Esophagus muscularis mucosa (tissue), 4 donors: ENCODE measurements at regions not wholly inside any gene's neighbourhood (a gene's known extent, or its start where the extent isn't known, plus 50 kb on each side); places are given as distances from the start of the nearest gene placed in this dataset.

ENCODE experiments used
- DNase-seq: peaks from one replicate; pipeline ENCODE4 v3.0.0-alpha.2; 2017; ENCODE audit errors: extremely low spot score
- H3K27ac ChIP-seq, 4 donors: fragments of 200-600 bp; sonication (generic); replicated peaks in 1 of 4; 1 replicate in 3 of 4; 2 replicates in 1 of 4; pipeline ENCODE4 v1.5.1; 2016 to 2019; ENCODE audit warnings: mild to moderate bottlenecking in 1 of 4
- H3K27me3 ChIP-seq, 4 donors: fragments of 200-600 bp; sonication (generic); one replicate each; pipeline versions ENCODE4 v1.5.1 to v1.6.0; 2016 to 2019
- H3K36me3 ChIP-seq, 4 donors: fragments of 200-600 bp; sonication (generic); one replicate each; pipeline ENCODE4 v1.5.1; 2016 to 2019
- H3K4me1 ChIP-seq, 4 donors: fragments of 200-600 bp; sonication (generic); one replicate each; pipeline ENCODE4 v1.5.1; 2016 to 2019
- H3K4me3 ChIP-seq, 4 donors: fragments of 200-600 bp; sonication (generic); 1 replicate in 2 of 4; 2 replicates in 2 of 4; pipeline ENCODE4 v1.5.1; 2016 to 2019; ENCODE audit warnings: mild to moderate bottlenecking in 4 of 4, moderate library complexity in 1 of 4
- H3K9me3 ChIP-seq, 4 donors: fragments of 200-600 bp; sonication (generic); 1 replicate in 3 of 4; 2 replicates in 1 of 4; pipeline ENCODE4 v1.5.1; 2016 to 2019
- EP300 ChIP-seq: sonication (generic); formaldehyde crosslinking; IDR thresholded peaks from one replicate; pipeline ENCODE4 v1.6.1; 2017; ENCODE audit warnings: antibody characterized with exemption
- POLR2A ChIP-seq: fragments of 450-650 bp; IDR thresholded peaks from one replicate; pipeline ENCODE4 v1.6.1; 2017; ENCODE audit warnings: antibody characterized with exemption, moderate library complexity, mild to moderate bottlenecking, low read depth
- POLR2AphosphoS5 ChIP-seq, 2 donors: sonication (generic); formaldehyde crosslinking; IDR thresholded peaks; one replicate each; pipeline ENCODE4 v1.6.1; 2017; ENCODE audit warnings: antibody characterized with exemption in 2 of 2
- WGBS: methylation state at CpG from one replicate; pipeline ENCODE4 v1.1.5; 2018; 5-methylcytosine and 5-hydroxymethylcytosine counted together
- intact Hi-C: fragments of 100-400 bp; cut with DNase I; formaldehyde crosslinking; loops from one replicate; pipeline ENCODE4 v1.15.1; 2023
- TF ChIP-seq, protein P1 (sequence below), 3 experiments: fragments of 200-600 bp in 2 of 3; fragments of 450-650 bp in 1 of 3; sonication (generic) in 2 of 3; IDR thresholded peaks; one replicate each; pipeline ENCODE4 v1.5.1; 2017 to 2019; ENCODE audit warnings: antibody characterized with exemption in 3 of 3, mild to moderate bottlenecking in 2 of 3, moderate library complexity in 1 of 3

DNA sequence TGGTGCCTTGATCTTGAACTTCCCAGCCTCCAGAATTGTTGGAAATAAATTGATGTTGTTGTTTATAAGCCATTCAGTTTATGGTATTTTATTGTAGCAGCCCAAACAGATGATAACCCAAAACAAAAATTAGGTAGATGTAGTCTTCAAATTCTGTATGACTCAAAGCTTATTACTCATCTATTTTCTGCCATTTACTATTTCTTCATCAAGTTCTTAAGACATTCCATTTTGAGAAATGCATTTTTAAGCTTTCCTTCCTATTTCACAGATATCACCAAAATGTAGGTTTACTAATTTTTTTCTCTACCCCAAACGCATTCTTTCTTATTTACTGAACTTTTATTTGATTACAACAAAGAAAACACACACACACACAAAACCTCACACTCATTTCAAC, 148.2 kb downstream of the RND3 start:
- TF ChIP-seq, protein P1, sequence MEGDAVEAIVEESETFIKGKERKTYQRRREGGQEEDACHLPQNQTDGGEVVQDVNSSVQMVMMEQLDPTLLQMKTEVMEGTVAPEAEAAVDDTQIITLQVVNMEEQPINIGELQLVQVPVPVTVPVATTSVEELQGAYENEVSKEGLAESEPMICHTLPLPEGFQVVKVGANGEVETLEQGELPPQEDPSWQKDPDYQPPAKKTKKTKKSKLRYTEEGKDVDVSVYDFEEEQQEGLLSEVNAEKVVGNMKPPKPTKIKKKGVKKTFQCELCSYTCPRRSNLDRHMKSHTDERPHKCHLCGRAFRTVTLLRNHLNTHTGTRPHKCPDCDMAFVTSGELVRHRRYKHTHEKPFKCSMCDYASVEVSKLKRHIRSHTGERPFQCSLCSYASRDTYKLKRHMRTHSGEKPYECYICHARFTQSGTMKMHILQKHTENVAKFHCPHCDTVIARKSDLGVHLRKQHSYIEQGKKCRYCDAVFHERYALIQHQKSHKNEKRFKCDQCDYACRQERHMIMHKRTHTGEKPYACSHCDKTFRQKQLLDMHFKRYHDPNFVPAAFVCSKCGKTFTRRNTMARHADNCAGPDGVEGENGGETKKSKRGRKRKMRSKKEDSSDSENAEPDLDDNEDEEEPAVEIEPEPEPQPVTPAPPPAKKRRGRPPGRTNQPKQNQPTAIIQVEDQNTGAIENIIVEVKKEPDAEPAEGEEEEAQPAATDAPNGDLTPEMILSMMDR (IDR thresholded peaks at IDR 0.05): no peak
- TF ChIP-seq EP300: no peak
- no peak for TF ChIP-seq POLR2A
- no peak for TF ChIP-seq POLR2AphosphoS5 (IDR thresholded peaks at IDR 0.05)
- Histone ChIP-seq H3K36me3 (no peaks in the 10 kb centered on the region), H3K27me3 (no peaks in the 10 kb centered on the region), H3K4me3 (no peak overlapping the region), H3K9me3 (no peaks in the 10 kb centered on the region), H3K27ac (no peak overlapping the region), H3K4me1 (peaks cover 0 to 16% (median 8%) of the 10 kb centered on the region in 4 donors)
- whole genome bisulfite sequencing: 84% methylated on average over 1 of the region's 1 CpG
- intact Hi-C loops: no loop called here
- DNase-seq: no peak

DNA sequence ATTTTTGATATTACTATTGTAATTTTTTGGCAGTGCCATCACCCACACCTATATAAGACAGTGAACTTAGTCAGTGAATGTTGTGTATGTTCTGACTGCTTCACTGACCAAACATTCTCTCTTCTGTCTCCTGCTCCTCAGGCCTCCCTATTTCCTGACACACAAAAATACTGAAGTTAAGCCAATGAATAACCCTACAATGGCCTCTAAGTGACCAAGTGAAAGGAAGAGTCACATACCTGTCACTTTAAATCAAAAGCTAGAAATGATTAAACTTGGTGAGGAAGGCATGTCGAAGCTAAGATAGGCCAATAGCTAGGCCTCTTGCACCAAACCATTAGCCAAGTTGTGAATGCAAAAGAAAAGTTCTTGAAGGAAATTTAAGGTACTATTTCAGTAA, 151.9 kb downstream of the RND3 start:
- Histone ChIP-seq H3K27ac (no peak overlapping the region), H3K9me3 (no peaks in the 10 kb centered on the region), H3K4me1 (peaks cover 0 to 17% (median 10%) of the 10 kb centered on the region in 4 donors), H3K4me3 (no peak overlapping the region), H3K27me3 (no peaks in the 10 kb centered on the region), H3K36me3 (no peaks in the 10 kb centered on the region)
- TF ChIP-seq POLR2A (no peak), EP300 (no peak), POLR2AphosphoS5 (IDR thresholded peaks at IDR 0.05) (no peak)
- TF ChIP-seq, protein P1 (IDR thresholded peaks at IDR 0.05): no peak
- intact Hi-C loops: no loop called here
- 96% methylated on average over 1 of the region's 1 CpG for WGBS
- DNase-seq: no peak

DNA sequence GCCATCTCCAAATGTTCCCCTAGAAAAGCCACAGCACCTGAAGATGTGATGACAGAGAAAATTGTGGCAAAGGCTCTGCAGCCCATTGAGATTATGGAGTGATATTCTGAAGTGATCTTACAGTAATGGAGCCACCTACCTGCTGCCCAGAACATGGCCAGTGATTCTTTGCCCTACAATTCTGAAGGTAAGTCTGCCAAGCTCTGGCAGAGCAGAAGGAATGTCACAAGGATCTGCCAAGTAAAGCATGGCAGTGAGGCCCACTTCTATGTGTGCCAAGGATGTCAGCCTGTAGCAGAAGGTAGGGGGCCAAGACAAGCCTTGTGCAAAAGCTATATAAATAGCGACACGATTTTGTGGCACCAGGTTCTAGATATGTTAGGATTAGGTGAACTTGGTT, 155.1 kb downstream of the RND3 start:
- H3K9me3 ChIP-seq: no peaks in the 10 kb centered on the region
- intact Hi-C loops: no loop called here
- no peaks in the 10 kb centered on the region for H3K36me3 ChIP-seq
- no peaks in the 10 kb centered on the region for H3K27me3 ChIP-seq
- no peak for DNase-seq
- H3K4me3 ChIP-seq: no peak overlapping the region
- H3K4me1 ChIP-seq: peaks cover 0 to 6% (median 0%) of the 10 kb centered on the region in 4 donors
- no peak for TF ChIP-seq EP300
- no peak for TF ChIP-seq POLR2A
- TF ChIP-seq, protein P1 (IDR thresholded peaks at IDR 0.05): no peak
- no peak for TF ChIP-seq POLR2AphosphoS5 (IDR thresholded peaks at IDR 0.05)
- 74% methylated on average over 2 of the region's 2 CpGs for WGBS
- H3K27ac ChIP-seq: no peak overlapping the region

DNA sequence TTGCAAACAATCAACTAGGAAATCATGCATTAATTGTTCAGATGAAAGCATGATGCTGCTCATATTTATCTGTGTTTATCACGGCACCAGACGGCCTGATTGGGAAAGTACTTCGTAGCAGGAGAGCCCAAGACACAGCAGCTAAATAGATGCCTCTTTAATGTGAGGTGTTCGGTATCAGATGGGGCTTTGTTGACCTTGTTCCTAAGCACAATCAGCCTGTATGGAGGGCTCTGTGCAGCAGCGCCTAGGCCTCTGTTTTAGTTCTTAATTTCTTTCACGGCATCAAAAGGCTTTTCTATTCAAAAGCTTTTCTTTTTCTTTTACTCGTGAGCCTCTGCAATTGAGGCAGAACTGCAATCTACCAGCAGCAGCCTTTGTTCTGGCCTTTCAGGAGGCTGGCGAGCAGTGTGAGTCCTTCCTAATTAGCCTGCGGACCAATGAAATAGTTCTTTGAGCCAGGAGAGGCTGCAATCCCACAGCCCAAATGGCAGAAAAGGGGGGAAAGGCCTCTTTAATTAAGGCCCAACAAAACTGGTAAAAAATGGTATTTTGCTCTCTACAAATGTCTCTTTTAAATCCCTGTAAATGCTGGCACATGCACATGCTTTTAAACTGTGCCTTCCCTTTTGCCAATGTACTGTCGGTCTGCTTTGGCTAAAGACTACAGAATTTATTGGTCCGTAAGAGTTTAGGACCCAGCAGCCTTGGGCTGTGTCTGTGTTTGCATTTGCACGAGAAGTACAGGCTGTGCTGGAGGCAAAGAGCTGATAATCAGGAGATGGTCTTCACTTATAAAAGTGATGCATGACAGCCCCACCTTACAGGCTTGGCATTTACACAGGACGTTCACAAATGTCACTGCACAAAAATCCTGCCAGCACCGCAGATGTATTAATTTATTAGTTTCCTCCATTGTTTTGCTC, 159.6 kb downstream of the RND3 start:
- WGBS: 86% methylated on average over 14 of the region's 14 CpGs
- DNase-seq: no peak
- no peaks in the 10 kb centered on the region for H3K36me3 ChIP-seq
- intact Hi-C loops: no loop called here
- no peaks in the 10 kb centered on the region for H3K9me3 ChIP-seq
- H3K4me3 ChIP-seq: no peak overlapping the region
- TF ChIP-seq EP300 (no peak), POLR2A (no peak), POLR2AphosphoS5 (IDR thresholded peaks at IDR 0.05) (no peak)
- TF ChIP-seq, protein P1 (IDR thresholded peaks at IDR 0.05): no peak
- H3K27me3 ChIP-seq: no peaks in the 10 kb centered on the region
- peaks cover 0 to 6% (median 0%) of the 10 kb centered on the region in 4 donors for H3K4me1 ChIP-seq
- H3K27ac ChIP-seq: no peak overlapping the region
